Lower lobe of right lung (tissue), 2 donors: ENCODE measurements at regions not wholly inside any gene's neighbourhood (a gene's known extent, or its start where the extent isn't known, plus 50 kb on each side); places are given as distances from the start of the nearest gene placed in this dataset.

Experiments
- ATAC-seq, 2 donors: fragments of 200-7000 bp; cut with Tn5 transposase; one replicate each; pipeline ENCODE4 v1.9.1; 2020 to 2022; ENCODE audit warnings: mild to moderate bottlenecking in 2 of 2, moderate library complexity in 2 of 2
- DNase-seq: peaks from one replicate; pipeline ENCODE4 v3.0.0-alpha.2; 2020
- H3K27ac ChIP-seq: fragments of 200-600 bp; one replicate; pipeline ENCODE4 v1.8.0; 2022
- H3K27me3 ChIP-seq: fragments of 200-600 bp; one replicate; pipeline ENCODE4 v1.8.0; 2022; ENCODE audit warnings: low read depth
- H3K36me3 ChIP-seq: fragments of 200-600 bp; one replicate; pipeline ENCODE4 v1.8.0; 2022; ENCODE audit warnings: mild to moderate bottlenecking
- H3K4me1 ChIP-seq: fragments of 200-600 bp; one replicate; pipeline ENCODE4 v1.8.0; 2022
- H3K4me3 ChIP-seq: fragments of 200-600 bp; one replicate; pipeline ENCODE4 v1.8.0; 2022; ENCODE audit warnings: mild to moderate bottlenecking
- H3K9me3 ChIP-seq: fragments of 200-600 bp; one replicate; pipeline ENCODE4 v1.8.0; 2022
- intact Hi-C: fragments of 100-400 bp; cut with DNase I; formaldehyde crosslinking; loops from one replicate; pipeline ENCODE4 v1.11.0; 2022
- TF ChIP-seq, protein P1 (sequence below): fragments of 200-600 bp; IDR thresholded peaks from one replicate; pipeline ENCODE4 v1.8.0; 2022; ENCODE audit warnings: antibody characterized with exemption, mild to moderate bottlenecking
- donor health status: DM: no; HTN: yes; CAD: no; lungs with severe emphysema.

DNA sequence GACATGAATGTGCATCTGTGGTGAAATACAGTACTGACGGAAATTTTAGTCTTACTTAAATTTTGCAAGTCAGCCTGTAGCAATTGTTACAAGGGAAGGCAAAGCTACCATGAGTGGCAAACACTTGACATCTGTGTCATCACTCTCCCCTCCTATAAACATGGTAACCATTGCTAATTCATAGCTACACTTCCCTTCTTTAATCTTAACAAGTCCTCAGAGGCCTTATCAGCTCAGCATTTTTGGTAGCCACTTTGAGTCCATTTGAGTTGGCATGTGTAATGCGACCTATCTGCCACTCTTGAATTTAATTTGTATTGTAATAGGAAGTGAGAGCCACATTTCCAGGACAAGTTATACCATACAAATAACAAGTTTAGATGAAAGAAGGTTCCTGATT lies 218.1 kb downstream of the RMST start:
- peak; percentile 79 to 91 for ATAC-seq
- Histone ChIP-seq H3K27ac (no peak overlapping the region), H3K4me1 (no peaks in the 10 kb centered on the region), H3K9me3 (no peaks in the 10 kb centered on the region), H3K27me3 (no peaks in the 10 kb centered on the region), H3K36me3 (no peaks in the 10 kb centered on the region), H3K4me3 (no peak overlapping the region)
- no peak for DNase-seq
- TF ChIP-seq, protein P1, sequence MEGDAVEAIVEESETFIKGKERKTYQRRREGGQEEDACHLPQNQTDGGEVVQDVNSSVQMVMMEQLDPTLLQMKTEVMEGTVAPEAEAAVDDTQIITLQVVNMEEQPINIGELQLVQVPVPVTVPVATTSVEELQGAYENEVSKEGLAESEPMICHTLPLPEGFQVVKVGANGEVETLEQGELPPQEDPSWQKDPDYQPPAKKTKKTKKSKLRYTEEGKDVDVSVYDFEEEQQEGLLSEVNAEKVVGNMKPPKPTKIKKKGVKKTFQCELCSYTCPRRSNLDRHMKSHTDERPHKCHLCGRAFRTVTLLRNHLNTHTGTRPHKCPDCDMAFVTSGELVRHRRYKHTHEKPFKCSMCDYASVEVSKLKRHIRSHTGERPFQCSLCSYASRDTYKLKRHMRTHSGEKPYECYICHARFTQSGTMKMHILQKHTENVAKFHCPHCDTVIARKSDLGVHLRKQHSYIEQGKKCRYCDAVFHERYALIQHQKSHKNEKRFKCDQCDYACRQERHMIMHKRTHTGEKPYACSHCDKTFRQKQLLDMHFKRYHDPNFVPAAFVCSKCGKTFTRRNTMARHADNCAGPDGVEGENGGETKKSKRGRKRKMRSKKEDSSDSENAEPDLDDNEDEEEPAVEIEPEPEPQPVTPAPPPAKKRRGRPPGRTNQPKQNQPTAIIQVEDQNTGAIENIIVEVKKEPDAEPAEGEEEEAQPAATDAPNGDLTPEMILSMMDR, result no peak
- intact Hi-C loops, result no loop called here

DNA sequence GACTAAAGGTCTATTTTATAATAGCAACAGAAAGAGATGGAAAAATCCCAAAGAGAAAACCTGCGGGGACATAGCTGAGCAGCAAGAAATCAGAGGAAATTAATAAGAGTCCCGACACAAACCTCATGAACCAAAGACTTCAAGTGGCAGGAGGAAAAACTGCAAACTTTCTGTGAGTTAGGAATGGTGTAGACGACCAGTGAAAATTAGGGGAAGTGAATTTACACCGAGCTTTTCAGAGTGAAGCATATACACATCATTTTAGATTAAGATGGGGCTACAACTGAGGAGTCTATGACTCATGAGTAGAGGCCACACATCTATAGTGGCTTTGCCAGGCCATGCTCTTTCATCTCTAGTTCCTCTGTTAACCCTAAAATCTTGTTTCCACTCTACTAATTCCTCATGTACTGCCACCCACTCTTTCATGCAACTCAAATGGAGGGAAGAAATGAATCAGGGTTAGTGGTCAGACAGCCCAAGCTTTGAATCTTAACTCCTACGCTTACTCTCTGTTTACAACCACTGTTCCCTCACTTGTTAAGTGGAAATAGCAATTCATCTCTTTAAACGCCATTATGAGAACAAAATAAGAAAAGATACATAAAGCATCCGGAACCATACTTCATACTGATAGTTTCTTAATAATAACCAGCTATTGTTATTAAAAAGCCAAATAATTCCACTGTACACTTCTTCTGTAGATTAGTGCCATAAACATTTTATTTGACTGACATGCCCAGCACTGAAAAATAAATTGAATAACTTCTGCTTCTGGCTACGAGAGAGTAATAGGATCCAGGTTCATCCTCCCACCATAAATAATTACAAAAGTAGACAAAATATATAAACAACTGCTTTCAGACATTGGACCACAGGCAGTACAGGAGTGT lies 219.3 kb downstream of the RMST start:
- no peak for ATAC-seq
- H3K4me1 ChIP-seq, result no peaks in the 10 kb centered on the region
- no peak overlapping the region for H3K27ac ChIP-seq
- H3K27me3 ChIP-seq, result no peaks in the 10 kb centered on the region
- no peaks in the 10 kb centered on the region for H3K9me3 ChIP-seq
- TF ChIP-seq, protein P1, result no peak
- intact Hi-C loops, result no loop called here
- H3K4me3 ChIP-seq, result no peak overlapping the region
- no peak for DNase-seq
- H3K36me3 ChIP-seq, result no peaks in the 10 kb centered on the region

DNA sequence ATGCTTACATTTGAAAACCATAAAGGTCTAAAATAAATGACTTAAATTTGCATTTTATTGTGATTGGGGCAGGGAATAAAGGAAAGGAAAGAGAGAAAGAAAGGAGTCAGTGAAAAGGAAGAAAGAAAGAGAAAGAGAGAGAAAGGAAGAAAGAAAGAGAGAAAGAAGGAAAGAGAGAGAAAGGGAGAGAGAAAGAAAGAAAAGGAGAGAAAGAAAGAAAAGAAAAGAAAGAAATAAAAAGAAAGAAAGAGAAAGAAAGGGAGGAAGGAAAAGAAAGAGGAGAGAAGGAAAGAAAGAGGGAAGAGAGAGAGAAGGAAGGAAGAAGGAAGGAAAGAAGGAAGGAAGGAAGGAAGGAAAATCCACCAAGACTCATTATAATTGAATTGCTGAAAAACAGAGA lies 222.8 kb downstream of the RMST start:
- DNase-seq (no peak), ATAC-seq (no peak)
- TF ChIP-seq, protein P1, result no peak
- Histone ChIP-seq H3K4me1 (no peaks in the 10 kb centered on the region), H3K27me3 (no peaks in the 10 kb centered on the region), H3K9me3 (no peaks in the 10 kb centered on the region), H3K4me3 (no peak overlapping the region), H3K36me3 (no peaks in the 10 kb centered on the region), H3K27ac (no peak overlapping the region)
- intact Hi-C loops, result no loop called here

DNA sequence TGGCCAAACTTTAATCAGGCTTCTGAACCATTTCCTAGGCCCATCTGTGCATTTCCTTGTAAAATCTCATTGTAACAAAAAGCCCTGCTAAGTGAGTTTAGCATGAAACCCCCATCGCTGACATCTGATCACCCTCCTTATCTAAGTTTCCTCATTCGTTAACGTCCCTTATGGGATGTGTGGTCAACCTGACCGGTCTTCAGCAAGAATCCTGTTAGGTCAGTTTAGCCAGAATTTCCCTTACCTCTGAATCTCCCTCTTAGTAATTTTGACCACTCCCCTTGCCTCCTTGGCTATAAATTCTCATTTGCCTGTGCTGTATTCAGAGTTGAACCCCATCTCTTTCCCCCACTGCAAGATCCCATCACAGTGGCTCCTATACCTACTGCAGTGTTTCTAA lies 239.3 kb downstream of the RMST start:
- no peak overlapping the region for H3K4me3 ChIP-seq
- no peaks in the 10 kb centered on the region for H3K36me3 ChIP-seq
- DNase-seq, result no peak
- no peak for ATAC-seq
- H3K9me3 ChIP-seq, result no peaks in the 10 kb centered on the region
- intact Hi-C loops, result no loop called here
- no peak overlapping the region for H3K27ac ChIP-seq
- TF ChIP-seq, protein P1, result no peak
- H3K4me1 ChIP-seq, result no peaks in the 10 kb centered on the region
- no peaks in the 10 kb centered on the region for H3K27me3 ChIP-seq

DNA sequence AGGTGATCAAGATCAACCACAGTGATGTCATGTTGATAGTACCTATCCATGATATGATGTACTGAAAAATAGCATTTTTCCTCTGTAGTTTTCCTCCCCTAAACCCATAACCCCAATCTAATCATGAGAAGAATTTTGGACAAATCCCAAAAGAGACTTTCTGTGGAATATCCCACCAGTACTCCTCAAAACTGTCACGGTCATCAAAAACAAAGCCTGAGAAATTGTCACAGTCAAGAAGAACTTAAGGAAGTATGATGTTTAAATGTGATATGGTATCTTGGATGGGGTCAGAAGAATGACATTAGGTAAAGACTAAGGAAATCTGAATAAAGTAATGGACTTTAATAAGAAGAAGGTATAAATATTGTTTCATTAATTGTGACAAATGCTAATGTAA lies 248.8 kb downstream of the RMST start:
- Histone ChIP-seq H3K4me3 (no peak overlapping the region), H3K27ac (no peak overlapping the region), H3K27me3 (no peaks in the 10 kb centered on the region), H3K36me3 (no peaks in the 10 kb centered on the region), H3K4me1 (no peaks in the 10 kb centered on the region), H3K9me3 (no peaks in the 10 kb centered on the region)
- DNase-seq (no peak), ATAC-seq (no peak)
- TF ChIP-seq, protein P1, result no peak
- intact Hi-C loops, result no loop called here
